ENCODE measurements at regions not wholly inside any gene's neighbourhood (a gene's known extent, or its start where the extent isn't known, plus 50 kb on each side); places are given as distances from the start of the nearest gene placed in this dataset.
"Not testable (repeated sequence)": the region's sequence is repeated elsewhere in the genome, so short reads cannot be mapped to it uniquely, and the experiment has no call there.

DNA sequence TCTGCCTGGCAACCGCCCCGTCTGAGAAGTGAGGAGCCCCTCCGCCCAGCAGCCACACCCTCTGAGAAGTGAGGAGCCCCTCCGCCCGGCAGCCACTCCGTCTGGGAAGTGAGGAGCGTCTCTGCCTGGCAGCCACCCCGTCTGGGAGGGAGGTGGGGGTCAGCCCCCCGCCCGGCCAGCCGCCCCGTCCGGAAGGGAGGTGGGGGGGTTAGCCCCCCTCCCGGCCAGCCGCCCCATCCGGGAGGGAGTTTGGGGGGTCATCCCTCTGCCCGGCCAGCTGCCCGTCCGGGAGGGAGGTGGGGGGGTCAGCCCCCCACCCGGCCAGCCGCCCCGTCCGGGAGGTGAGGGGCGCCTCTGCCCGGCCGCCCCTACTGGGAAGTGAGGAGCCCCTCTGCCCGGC is 269.0 kb downstream of the FAM72C start:
- DNase-seq (ENCODE audit: low read depth in 2 of 2, low spot score in 1 of 2), result not testable (repeated sequence)

GRCh38 chr1:143699731-143700130 is 272.1 kb downstream of the FAM72C start:
- no peak for DNase-seq (ENCODE audit: low read depth in 2 of 2, low spot score in 1 of 2)

GRCh38 chr1:143699115-143699514 is 272.7 kb downstream of the FAM72C start:
- DNase-seq (ENCODE audit: low read depth in 2 of 2, low spot score in 1 of 2), result no peak

DNA sequence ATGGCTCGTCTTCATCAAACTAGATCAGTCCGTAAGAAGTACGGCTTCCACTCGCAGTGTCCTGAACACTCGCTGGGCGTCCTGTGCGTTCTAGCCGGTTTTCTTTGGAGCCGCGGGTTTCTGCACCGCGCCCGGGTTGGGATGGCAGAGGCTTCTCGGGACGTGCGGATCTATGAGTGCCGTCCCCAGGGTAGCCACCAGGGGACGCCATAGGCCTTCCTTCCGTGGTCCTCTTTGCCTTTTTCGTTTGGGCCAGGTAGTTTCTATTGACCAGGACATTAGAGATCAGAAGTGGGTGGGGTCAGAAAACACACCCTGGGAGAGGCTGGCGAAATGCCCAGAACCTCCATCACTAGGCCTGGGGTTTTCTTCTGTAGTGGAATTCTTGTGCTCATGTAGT is 273.8 kb downstream of the FAM72C start:
- no peak for DNase-seq (ENCODE audit: low read depth in 2 of 2, low spot score in 1 of 2)

GRCh38 chr1:143694085-143694484 is 277.7 kb downstream of the FAM72C start:
- no peak for DNase-seq (ENCODE audit: low read depth in 2 of 2, low spot score in 1 of 2)

- no peak for DNase-seq (ENCODE audit: low read depth in 2 of 2, low spot score in 1 of 2)
These were observed 279.7 kb downstream of the FAM72C start for GRCh38 chr1:143691971-143692529.

- no peak for DNase-seq (ENCODE audit: low read depth in 2 of 2, low spot score in 1 of 2)
These were observed 280.3 kb downstream of the FAM72C start for GRCh38 chr1:143691400-143691891.

GRCh38 chr1:143689781-143690180 is 282.0 kb downstream of the FAM72C start:
- no peak for DNase-seq (ENCODE audit: low read depth in 2 of 2, low spot score in 1 of 2)

DNA sequence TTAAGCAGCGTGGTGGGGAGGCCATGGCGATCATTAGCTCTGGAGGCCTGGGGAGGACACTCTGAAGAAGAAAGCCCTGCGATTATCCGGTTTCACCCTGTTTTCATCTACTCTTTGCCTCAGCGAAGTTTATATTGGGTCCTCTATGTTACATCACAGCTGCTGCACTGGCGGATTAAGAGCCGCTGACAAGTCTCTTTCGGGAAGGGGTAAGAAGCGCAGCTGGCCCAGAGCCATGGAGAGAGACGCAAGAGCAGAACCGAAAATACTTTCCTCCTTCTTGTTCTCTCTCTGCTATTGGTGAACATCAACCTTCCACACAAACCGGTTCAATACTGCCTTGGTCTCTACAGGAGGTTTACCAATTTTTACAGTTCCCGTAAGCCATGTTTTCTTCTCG is 291.5 kb downstream of the FAM72C start:
- DNase-seq (ENCODE audit: low read depth in 2 of 2, low spot score in 1 of 2), result no peak

DNA sequence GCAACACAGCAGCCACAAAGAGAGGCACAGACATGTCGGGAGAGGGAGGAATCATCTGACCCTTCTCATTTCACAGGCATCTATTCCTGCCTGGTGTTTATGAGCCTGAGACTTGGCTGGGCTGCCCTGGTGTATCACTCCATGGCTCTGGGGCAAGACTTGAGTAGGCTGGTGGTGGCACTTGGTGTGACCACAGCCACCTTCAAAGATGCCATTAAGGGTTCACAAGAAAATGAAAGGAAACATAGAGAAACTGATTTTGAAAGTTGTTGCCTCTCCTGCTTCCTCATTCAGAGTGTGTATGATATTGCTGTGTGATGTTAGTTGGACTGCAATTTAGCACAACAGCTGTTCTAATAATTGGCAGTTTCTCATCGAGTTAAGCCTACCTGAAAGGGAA is 298.8 kb downstream of the FAM72C start:
- DNase-seq (ENCODE audit: low read depth in 2 of 2, low spot score in 1 of 2), result no peak

DNA sequence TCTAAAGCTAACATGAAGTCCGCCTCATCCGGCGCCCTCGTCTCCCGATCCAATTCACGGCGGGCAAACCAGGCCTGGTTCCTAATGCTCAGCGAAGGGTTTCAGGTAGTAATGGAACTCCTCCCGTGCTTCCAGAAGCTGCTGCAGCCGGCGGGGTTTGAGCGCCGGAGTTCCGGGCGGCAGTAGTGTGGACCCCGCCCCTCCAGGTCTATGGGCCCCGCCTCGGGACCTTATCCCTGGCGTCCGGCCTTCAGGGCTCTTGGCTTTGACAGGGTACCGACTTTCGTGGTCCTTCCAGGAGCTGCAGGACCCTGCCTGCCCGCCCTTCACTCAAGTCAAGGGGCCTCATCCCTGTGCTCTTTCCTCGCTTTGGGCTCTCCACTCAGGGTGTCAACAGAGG is 304.1 kb downstream of the FAM72C start:
- DNase-seq (ENCODE audit: low read depth in 2 of 2, low spot score in 1 of 2), result no peak

- DNase-seq (ENCODE audit: low read depth in 2 of 2, low spot score in 1 of 2), result no peak
These were observed 304.9 kb downstream of the FAM72C start for GRCh38 chr1:143666851-143667250.

DNA sequence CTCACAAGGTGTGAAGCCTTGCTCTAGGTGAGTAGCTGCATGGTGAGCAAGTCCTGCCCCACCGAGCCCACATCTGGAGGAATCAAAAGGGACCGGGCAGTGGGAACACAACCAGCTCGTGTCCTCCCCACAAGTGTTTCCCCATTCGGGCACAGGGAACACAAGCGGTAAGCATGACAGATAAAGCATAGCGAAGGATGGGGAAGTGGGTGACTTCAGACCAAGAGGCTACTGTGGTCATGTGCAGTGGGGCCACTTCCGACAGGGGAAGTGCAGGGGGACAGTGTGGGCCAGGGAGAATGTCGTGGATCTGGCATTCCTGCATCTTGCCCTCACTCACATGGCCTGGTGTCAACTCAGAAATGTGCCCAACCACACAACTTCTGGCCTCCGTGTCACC is 306.2 kb downstream of the FAM72C start:
- DNase-seq (ENCODE audit: low read depth in 2 of 2, low spot score in 1 of 2), result no peak

- not testable (repeated sequence) for DNase-seq (ENCODE audit: low read depth in 2 of 2, low spot score in 1 of 2)
These were observed 308.7 kb downstream of the FAM72C start for GRCh38 chr1:143663056-143663455.

DNA sequence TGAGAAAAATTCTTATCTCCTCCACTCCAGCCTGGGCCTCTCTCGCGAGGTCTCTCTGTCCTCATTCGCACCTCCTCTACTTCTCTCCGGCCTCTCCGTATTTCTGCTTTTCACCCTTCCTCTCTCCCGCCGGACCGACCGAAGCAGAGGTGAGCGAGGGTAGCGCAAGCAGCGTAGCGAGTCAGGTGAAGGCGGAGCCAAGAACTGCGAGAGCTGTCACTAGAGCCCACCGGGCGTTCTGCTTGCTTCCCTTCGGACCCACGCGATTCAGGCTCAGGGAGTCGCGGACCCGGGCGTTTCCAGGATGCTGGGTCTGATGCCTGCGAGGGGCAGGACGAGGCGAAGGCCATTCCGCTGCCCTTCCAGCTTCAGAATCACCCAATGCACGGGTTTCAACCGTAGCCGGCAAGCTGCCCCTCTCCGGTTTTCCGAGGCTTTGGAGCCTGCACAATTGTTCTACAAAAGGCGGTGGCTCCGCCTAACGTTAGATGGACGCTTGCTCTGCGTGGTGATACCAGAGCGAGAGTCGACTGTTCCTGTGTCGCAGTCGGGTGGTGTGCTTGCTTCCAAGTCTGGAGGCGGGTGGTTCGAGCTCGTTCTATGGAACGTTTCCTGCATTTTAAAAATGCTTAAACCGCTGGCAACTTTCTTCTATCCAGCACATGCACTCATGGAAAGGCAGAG is 310.2 kb downstream of the FAM72C start:
- DNase-seq (ENCODE audit: low read depth in 2 of 2, low spot score in 1 of 2), result no peak

DNA sequence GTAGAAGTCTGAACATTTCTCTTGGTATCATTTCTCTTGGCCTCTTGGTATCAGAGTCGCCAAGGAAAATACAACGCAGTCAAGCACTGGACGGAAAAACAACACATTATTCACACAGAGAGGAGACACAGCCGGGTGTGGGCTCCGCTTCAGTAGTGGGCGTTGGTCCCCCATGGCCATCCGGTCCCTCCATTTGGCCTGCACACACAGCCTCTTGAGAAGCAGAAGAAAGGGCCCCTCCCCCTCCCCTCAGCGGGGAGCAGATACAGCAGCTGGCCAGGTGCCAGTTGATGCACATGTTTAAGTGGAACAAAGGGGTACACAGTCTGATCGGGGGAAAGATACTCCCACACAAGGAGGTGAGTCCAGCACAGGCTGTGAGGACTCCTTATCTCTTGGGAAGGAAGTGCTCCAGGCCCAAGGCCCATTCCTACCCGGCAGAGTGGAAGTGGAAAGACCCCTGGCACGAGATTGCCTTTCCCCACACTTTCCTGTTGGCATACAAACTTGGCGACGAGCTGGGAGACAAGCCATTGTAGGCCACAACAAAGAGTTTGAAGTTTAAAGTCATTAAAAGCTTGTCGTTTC is 311.3 kb downstream of the FAM72C start:
- no peak for DNase-seq (ENCODE audit: low read depth in 2 of 2, low spot score in 1 of 2)

DNA sequence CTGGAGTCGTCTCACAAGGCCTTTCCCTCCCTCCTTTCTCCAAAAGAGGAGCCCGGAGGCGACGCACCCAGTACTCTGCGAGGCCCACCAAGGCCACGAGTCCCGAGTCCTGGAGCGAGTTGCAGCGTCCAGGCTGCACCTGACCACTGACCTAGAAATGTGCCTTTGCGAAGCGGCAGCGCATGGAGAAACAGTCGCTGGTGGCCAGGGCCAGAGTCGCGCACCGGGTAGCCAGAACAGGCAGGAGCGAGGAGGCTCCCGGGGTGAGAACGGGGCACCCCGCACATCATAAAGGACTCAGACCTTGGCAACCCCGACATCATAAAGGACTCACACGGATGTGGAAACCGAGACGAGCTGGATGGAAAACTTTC is 318.4 kb downstream of the FAM72C start:
- DNase-seq (ENCODE audit: low read depth in 2 of 2, low spot score in 1 of 2), result no peak

DNA sequence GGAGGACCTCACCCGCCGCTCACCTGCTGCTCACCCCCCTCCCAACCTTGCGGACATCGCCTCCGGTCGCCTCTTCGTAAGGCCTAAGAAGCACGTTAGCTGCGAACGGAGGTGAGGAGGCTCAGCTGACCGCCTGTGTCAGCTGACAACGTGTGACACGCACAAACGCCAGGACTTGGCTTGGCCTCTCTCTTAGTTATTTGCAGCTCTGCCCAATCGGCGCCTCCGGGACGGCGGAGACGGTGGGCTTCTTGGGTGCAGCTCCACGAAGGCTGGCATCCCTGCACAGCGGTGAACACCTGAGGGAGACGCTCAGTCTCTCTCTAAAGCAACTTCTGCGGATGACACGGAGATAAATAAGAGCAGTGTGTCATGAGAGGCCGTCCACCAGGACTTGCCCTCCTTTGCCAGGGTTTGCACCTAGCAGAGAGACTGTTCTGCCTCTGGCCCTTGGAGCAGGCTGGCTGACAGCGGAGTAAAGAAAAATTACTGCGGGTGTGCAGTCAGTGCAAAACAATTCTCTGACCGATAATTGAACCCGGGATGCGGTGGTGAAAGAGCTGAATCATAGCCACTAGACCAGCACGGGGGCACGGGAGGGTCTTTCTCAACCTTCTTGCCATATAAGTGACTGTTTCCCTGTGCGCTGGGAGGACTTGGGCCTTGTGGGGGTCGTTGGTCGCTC is 318.9 kb downstream of the FAM72C start:
- DNase-seq (ENCODE audit: low read depth in 2 of 2, low spot score in 1 of 2), result no peak

DNA sequence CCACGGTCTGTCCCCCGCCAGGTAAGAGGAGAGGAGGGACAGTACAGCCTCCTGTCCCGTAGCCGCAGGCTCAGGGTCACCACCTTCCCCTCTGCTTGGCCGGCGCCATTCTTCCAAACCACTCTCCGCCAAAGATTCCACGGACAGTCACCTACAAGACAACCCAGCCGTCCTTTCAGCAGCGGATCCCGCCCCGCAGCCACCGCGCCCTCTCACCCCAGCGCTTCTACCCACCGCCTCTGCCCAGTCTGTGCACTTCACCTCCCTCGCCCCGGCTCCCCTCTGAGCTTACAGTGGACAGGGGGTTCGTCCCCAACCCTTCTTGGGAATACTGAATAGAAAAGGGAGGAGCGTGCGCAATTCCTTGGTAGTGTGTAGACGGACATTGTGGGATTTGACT is 319.6 kb downstream of the FAM72C start:
- DNase-seq (ENCODE audit: low read depth in 2 of 2, low spot score in 1 of 2), result no peak

- no peak for DNase-seq (ENCODE audit: low read depth in 2 of 2, low spot score in 1 of 2)
These were observed 320.3 kb downstream of the FAM72C start for GRCh38 chr1:143651350-143651992.

GRCh38 chr1:143644035-143644434 is 327.8 kb downstream of the FAM72C start:
- DNase-seq (ENCODE audit: low read depth in 2 of 2, low spot score in 1 of 2), result not testable (repeated sequence)
